ENCODE measurements at regions not wholly inside any gene's neighbourhood (a gene's known extent, or its start where the extent isn't known, plus 50 kb on each side); places are given as distances from the start of the nearest gene placed in this dataset.

GRCh38 chr17:52212851-52213250 is 54.3 kb upstream of the CA10 start:
- H3K4me3 ChIP-seq: no peak overlapping the region
- CTCF ChIA-PET: no interaction called here

GRCh38 chr17:52209507-52209906 is 51.0 kb upstream of the CA10 start:
- Histone ChIP-seq H2AFZ (no peak overlapping the region), H3K4me3 (no peak overlapping the region), H3K79me2 (ENCODE audit: low read depth) (no peaks in the 10 kb centered on the region), H3K9me2 (ENCODE audit: insufficient read depth) (no peaks in the 10 kb centered on the region), H3K9me3 (ENCODE audit: insufficient read depth, low read depth) (no peaks in the 10 kb centered on the region), H3K36me3 (ENCODE audit: low read depth) (no peaks in the 10 kb centered on the region), H4K20me1 (ENCODE audit: insufficient read depth) (no peaks in the 10 kb centered on the region), H3K27ac (no peak overlapping the region), H3K4me2 (no peak overlapping the region), H3F3A (ENCODE audit: insufficient read depth, low read depth) (no peaks in the 10 kb centered on the region), H3K27me3 (ENCODE audit: insufficient read depth, low read depth) (no peaks in the 10 kb centered on the region), H3K4me1 (replicated peaks; ENCODE audit: insufficient read depth) (no peaks in the 10 kb centered on the region)
- CTCF ChIA-PET: no interaction called here
- BruUV-seq (replicated peaks): no TSS peak
- POLR2A ChIA-PET (ENCODE audit: unreplicated experiment): no interaction called here
- intact Hi-C loops (cut with micrococcal nuclease; ENCODE audit: unreplicated experiment): no loop called here
- no peak for TF ChIP-seq EZH2 (IDR thresholded peaks at IDR 0.05; ENCODE audit: low read depth)
- no peak for TF ChIP-seq CTCF (conservative IDR thresholded peaks at IDR 0.05)
- DNase-seq: no peak

More at GRCh38 chr17:52212851-52213250, 54.3 kb upstream of the CA10 start:
- H3K36me3 ChIP-seq (ENCODE audit: low read depth): no peaks in the 10 kb centered on the region
- no TSS peak for BruUV-seq (replicated peaks)
- no peaks in the 10 kb centered on the region for H3K79me2 ChIP-seq (ENCODE audit: low read depth)
- intact Hi-C loops (cut with micrococcal nuclease; ENCODE audit: unreplicated experiment): no loop called here
- peaks cover 5% of the 10 kb centered on the region; the same call in 1 of the 2 replicates for H3K27me3 ChIP-seq (ENCODE audit: insufficient read depth, low read depth)
- H3K4me1 ChIP-seq (replicated peaks; ENCODE audit: insufficient read depth): no peaks in the 10 kb centered on the region
- H3K9me2 ChIP-seq (ENCODE audit: insufficient read depth): no peaks in the 10 kb centered on the region
- H3K27ac ChIP-seq: no peak overlapping the region
- no peaks in the 10 kb centered on the region for H4K20me1 ChIP-seq (ENCODE audit: insufficient read depth)
- H2AFZ ChIP-seq: no peak overlapping the region
- no peak overlapping the region for H3K4me2 ChIP-seq
- H3K9me3 ChIP-seq (ENCODE audit: insufficient read depth, low read depth): no peaks in the 10 kb centered on the region
- TF ChIP-seq EZH2 (IDR thresholded peaks at IDR 0.05; ENCODE audit: low read depth): no peak
- no peak for TF ChIP-seq CTCF (conservative IDR thresholded peaks at IDR 0.05)
- DNase-seq: no peak
- H3F3A ChIP-seq (ENCODE audit: insufficient read depth, low read depth): no peaks in the 10 kb centered on the region
- POLR2A ChIA-PET (ENCODE audit: unreplicated experiment): no interaction called here
